ENCODE measurements at regions not wholly inside any gene's neighbourhood (a gene's known extent, or its start where the extent isn't known, plus 50 kb on each side); places are given as distances from the start of the nearest gene placed in this dataset.
A peak's percentile ranks its signal among the peaks of the same experiment; 100 is the strongest.
"Not testable (repeated sequence)": the region's sequence is repeated elsewhere in the genome, so short reads cannot be mapped to it uniquely, and the experiment has no call there.

- no peak for DNase-seq
These were observed 110.1 kb upstream of the ADTRP start for GRCh38 chr6:11888727-11889126.

DNA sequence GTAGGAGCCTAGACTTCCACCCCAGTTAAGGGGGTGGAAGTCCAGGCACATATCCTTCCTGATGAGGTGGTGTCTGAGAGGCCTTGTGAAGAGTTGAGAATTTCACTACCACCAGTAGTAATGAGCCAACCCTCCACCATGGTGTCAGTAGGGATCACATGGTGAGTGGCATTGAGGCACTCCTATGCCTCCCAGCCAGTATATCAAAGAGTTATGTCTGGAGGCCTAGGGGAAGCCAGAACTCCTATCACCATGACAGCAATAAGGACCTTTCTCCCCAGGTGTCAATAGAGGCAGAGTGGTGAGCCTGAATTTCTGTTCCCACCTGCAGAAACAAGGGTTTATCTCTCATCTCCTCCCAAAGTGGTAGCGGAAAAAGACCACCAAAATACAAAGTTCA is 106.6 kb upstream of the ADTRP start:
- DNase-seq: no peak

- DNase-seq: not testable (repeated sequence)
These were observed 104.9 kb upstream of the ADTRP start for GRCh38 chr6:11883471-11883870.

GRCh38 chr6:11880156-11880555 is 101.6 kb upstream of the ADTRP start:
- DNase-seq: not testable (repeated sequence)

- no peak for DNase-seq
These were observed 100.1 kb upstream of the ADTRP start for GRCh38 chr6:11878735-11879134.

DNA sequence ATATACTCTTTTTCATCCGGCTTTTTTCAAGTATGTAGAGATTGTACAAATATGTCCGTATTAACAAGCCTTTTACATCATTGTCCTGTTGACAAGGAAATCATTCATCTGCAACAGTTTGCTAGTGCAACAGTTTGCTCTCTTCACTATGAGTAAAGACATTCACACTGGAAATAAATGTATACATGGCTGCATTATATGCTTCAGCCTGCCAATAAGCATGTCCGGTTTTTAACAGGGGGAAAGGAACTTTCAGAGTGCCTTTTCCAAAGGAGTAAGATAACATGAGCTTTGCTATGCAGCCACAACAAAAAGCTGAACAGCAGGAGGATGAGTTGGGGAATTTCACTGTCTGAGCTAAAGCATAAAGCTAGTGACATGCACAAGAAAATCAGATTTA is 99.4 kb upstream of the ADTRP start:
- DNase-seq: no peak

- no peak for DNase-seq
These were observed 98.4 kb upstream of the ADTRP start for GRCh38 chr6:11876934-11877433.

GRCh38 chr6:11875325-11876109 is 96.9 kb upstream of the ADTRP start:
- DNase-seq: peak; percentile 66

- peak; percentile 33 for DNase-seq
These were observed 91.2 kb upstream of the ADTRP start for GRCh38 chr6:11869672-11870340.

DNA sequence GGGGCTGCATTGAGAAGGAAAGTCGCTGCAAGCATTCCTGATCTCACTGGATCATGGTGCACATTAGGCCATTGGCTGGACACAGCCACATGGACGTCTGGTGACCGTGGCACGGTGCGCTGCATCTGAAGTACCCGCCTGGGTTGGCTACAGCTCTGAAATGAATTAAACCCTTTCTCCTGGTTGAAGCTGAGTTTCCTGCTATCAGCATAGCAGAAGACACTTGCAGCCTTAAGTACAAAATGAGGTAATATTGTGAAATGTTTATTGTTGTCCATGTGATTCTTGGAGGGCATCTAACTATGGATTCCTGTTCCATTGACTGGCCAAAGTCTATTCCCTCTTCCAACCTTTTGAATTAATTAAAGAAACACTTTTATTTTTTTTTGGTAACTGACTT is 89.8 kb upstream of the ADTRP start:
- no peak for DNase-seq

GRCh38 chr6:11865680-11866300 is 87.2 kb upstream of the ADTRP start:
- no peak for DNase-seq

DNA sequence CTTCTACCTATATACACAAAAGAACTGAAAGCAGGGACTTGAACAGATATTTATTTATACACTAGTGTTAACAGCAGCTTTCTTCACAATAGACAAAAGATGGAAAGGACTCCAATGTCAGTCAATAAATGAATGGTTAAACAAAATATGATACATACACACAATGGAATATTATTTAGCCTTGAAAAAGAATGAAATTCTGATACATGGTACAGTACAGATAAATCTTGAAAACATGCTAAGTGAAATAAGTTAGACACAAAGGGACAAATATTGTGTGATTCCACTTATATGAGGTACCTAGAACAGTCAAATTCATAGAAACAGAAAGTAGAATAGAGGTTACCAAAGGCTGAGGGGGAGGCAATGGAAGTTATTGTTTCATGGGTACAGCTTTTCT is 79.8 kb upstream of the ADTRP start:
- DNase-seq: no peak

DNA sequence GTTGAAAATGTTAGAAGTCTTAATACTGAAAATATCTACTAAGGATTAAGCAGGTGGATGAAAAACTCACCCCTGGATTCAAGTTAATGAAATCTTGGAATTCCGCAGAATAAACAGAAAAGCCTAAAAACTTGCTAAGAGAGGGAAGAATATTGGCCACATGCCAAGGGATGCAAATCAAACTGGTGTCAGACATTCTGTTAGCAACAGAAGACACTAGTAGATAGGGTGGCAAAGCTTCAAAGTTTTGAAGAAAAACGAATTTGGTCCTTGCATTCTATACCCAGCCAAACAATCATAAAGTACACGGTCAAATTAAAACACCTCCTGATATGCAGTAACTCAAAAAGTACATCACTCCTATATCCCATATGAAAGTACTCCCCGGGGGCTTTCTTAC is 77.1 kb upstream of the ADTRP start:
- no peak for DNase-seq

- DNase-seq: no peak
These were observed 76.0 kb upstream of the ADTRP start for GRCh38 chr6:11854408-11855165.

GRCh38 chr6:11853678-11854407 is 75.2 kb upstream of the ADTRP start:
- DNase-seq: no peak

GRCh38 chr6:11852061-11852651 is 73.6 kb upstream of the ADTRP start:
- DNase-seq: peak; percentile 92

- DNase-seq: peak; percentile 52
These were observed 72.8 kb upstream of the ADTRP start for GRCh38 chr6:11851387-11851786.

DNA sequence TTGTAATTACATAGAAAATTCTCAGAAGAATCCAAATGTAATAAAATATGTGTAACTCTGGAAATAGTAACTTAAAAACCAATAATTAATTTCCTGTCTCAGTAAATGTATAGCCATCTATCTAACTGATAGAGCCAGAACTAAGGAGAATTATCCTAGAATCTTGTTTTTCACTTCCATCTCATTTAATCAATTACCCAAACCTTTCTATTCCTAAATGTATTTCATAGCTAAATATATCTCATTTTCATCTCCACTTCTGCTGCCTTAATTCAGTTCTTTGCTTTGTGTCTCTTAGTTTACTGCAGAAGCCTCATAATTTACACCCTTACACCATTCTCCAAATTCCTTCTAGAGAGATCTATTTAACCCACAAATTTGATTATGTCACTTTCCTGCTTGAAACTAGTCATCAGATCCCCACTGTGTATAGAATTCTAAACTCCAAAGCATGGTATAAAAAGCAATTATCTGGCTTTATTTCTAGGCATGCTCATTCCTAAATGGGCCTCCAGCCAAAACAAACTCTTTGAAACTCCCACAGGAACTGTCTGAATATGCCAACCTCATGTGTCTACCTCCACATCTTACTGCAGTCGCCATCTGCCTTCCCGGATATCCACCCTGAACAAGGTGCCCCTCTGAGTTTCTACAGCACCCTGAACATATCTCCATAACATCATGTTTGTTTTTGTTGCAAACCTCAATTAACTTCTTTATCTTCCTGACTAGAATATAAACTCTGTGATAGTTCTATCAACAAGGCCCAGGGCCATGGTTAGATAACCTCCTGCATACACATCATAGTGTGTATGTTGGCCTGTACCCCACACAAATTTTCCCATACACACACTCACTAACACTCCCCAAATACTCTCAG is 70.5 kb upstream of the ADTRP start:
- no peak for DNase-seq

DNA sequence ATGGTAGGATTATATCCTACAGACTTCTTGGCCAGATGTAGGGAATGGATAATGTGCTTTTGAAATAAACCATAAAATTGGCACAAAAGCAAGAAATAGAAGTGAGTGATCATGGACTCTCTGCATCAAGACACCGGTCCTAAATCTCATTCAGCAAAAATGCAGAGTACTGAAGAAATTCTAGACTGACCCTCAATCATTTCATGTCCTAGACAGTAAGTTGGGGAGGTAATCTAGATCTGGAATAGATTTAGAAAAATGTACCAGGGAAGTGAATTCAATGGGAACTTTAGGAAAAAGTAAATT is 69.7 kb upstream of the ADTRP start:
- no peak for DNase-seq

GRCh38 chr6:11847515-11848345 is 69.1 kb upstream of the ADTRP start:
- DNase-seq: no peak
